ENCODE measurements at regions not wholly inside any gene's neighbourhood (a gene's known extent, or its start where the extent isn't known, plus 50 kb on each side); places are given as distances from the start of the nearest gene placed in this dataset.

GRCh38 chr13:63198071-63198470 is 1782.4 kb upstream of the PCDH20 start (continued):
- no peak for TF ChIP-seq ZNF462 (CRISPR knock-in tag; IDR thresholded peaks at IDR 0.05)
- no peak for TF ChIP-seq POLR2AphosphoS5 (IDR thresholded peaks at IDR 0.05; ENCODE audit: low read depth)

- H3K27me3 ChIP-seq (ENCODE audit: insufficient read depth) = no peaks in the 10 kb centered on the region
- no peaks in the 10 kb centered on the region for H3K4me1 Mint-ChIP-seq
- no peaks in the 10 kb centered on the region for H3K9me2 ChIP-seq (ENCODE audit: insufficient read depth)
- H3K79me2 ChIP-seq (replicated peaks; ENCODE audit: insufficient read depth) = no peaks in the 10 kb centered on the region
- no peak overlapping the region for H2AFZ ChIP-seq
- ATAC-seq (no peak), DNase-seq (ENCODE audit: low spot score) (no peak)
- H3K27ac Mint-ChIP-seq = no peak overlapping the region
- H3K9me3 Mint-ChIP-seq = no peaks in the 10 kb centered on the region; the same call in 2 of the 3 replicates
- H3K27me3 Mint-ChIP-seq (ENCODE audit: insufficient read depth, low read depth, poor library complexity) = peaks cover 4% of the 10 kb centered on the region
- H3K4me3 Mint-ChIP-seq = no peak overlapping the region
- H3K4me3 ChIP-seq = no peak overlapping the region
- no peaks in the 10 kb centered on the region for H3K4me1 ChIP-seq (ENCODE audit: insufficient read depth)
- no peaks in the 10 kb centered on the region for H3K36me3 Mint-ChIP-seq (ENCODE audit: low read depth)
- no peaks in the 10 kb centered on the region for H3K36me3 ChIP-seq (ENCODE audit: insufficient read depth)
- no peak overlapping the region for H3K27ac ChIP-seq (ENCODE audit: low read depth)
- no peak overlapping the region for H3K4me2 ChIP-seq
- no peaks in the 10 kb centered on the region for H4K20me1 ChIP-seq (replicated peaks; ENCODE audit: insufficient read depth)
- H3F3A ChIP-seq (replicated peaks; ENCODE audit: low read depth) = no peaks in the 10 kb centered on the region
- TF ChIP-seq POLR2AphosphoS5 (IDR thresholded peaks at IDR 0.05; ENCODE audit: low read depth) (no peak), ZNF331 (CRISPR knock-in tag; IDR thresholded peaks at IDR 0.05; ENCODE audit: low read depth) (no peak), REST (IDR thresholded peaks at IDR 0.05; ENCODE audit: unreplicated experiment) (no peak), ETS1 (IDR thresholded peaks at IDR 0.05) (no peak), CREB1 (CRISPR knock-in tag; IDR thresholded peaks at IDR 0.05; ENCODE audit: low read depth) (no peak), NANOG (IDR thresholded peaks at IDR 0.05; ENCODE audit: borderline replicate concordance) (no peak), JUNB (IDR thresholded peaks at IDR 0.05; ENCODE audit: unreplicated experiment) (no peak)
Observed at GRCh38 chr13:63195726-63196125, 1780.1 kb upstream of the PCDH20 start.

Measured in GM23338 (cell line).